ENCODE measurements at regions not wholly inside any gene's neighbourhood (a gene's known extent, or its start where the extent isn't known, plus 50 kb on each side); places are given as distances from the start of the nearest gene placed in this dataset.

GRCh38 chr17:73987395-73987794 lies 216.1 kb upstream of the RPL38 start:
- CTCF ChIA-PET (ENCODE audit: partially characterized antibody) = interaction anchor here (0.6 to 5.8 kb wide), 4 partner anchors 10 to 277 kb away, joined by 3 to 64 read pairs (median 12); no protein-coding TSS in a partner anchor
- Histone ChIP-seq H3K56ac (replicated peaks; ENCODE audit: insufficient read length, low read depth, low read length) (no peak overlapping the region), H3K14ac (ENCODE audit: insufficient read length) (no peak overlapping the region), H3K27ac (ENCODE audit: low read depth, low read length) (no peak overlapping the region), H2BK15ac (ENCODE audit: low read length) (no peak overlapping the region), H4K20me1 (replicated peaks in 1 of 2; ENCODE audit: control insufficient read depth in 1 of 2, insufficient read depth in 2 of 2, low read length in 2 of 2) (no peaks in the 10 kb centered on the region), H4K8ac (ENCODE audit: extremely low read depth, insufficient read depth, low read length) (no peak overlapping the region), H3K9me3 (ENCODE audit: insufficient read depth in 2 of 2, low read depth in 1 of 2, low read length in 1 of 2) (no peaks in the 10 kb centered on the region), H3K4me3 (ENCODE audit: extremely low read depth in 1 of 4, insufficient read depth in 2 of 4, low read depth in 3 of 4, low read length in 4 of 4) (no peak overlapping the region), H4K5ac (ENCODE audit: insufficient read length, low read depth, low read length) (no peak overlapping the region), H2BK12ac (ENCODE audit: low read depth, low read length) (no peak overlapping the region), H2BK120ac (replicated peaks; ENCODE audit: low read depth, low read length) (no peak overlapping the region), H2AK5ac (ENCODE audit: low read depth, low read length) (no peak overlapping the region), H3K79me1 (ENCODE audit: low read depth, low read length) (no peaks in the 10 kb centered on the region; the same call in 1 of the 2 replicates), H4K91ac (replicated peaks; ENCODE audit: insufficient read length, low read length) (no peak overlapping the region), H2AFZ (ENCODE audit: low read length) (no peak overlapping the region), H3K18ac (ENCODE audit: extremely low read depth, low read length) (no peak overlapping the region), H3K4me2 (ENCODE audit: insufficient read depth in 1 of 2, low read depth in 2 of 2, low read length in 2 of 2) (no peak overlapping the region), H3K27me3 (replicated peaks in 1 of 4; ENCODE audit: control insufficient read depth in 3 of 4, extremely low read depth in 1 of 4, insufficient read depth in 3 of 4, low read length in 3 of 4) (0 out of 7 replicates have a peak, but pooled peaks cover 0 to under 1% (median 0%) of the 10 kb centered on the region in 4 experiments), H3K36me3 (ENCODE audit: control insufficient read depth in 2 of 4, insufficient read depth in 4 of 4, low read length in 3 of 4) (no peaks in the 10 kb centered on the region), H3K23me2 (ENCODE audit: low read depth, low read length) (no peaks in the 10 kb centered on the region), H2BK5ac (ENCODE audit: low read depth, low read length) (no peak overlapping the region), H3K4me1 (replicated peaks in 1 of 4; ENCODE audit: control insufficient read depth in 3 of 4, insufficient read depth in 4 of 4, low read length in 3 of 4) (peaks cover 0 to 5% (median 0%) of the 10 kb centered on the region in 4 experiments; a peak in 2 of 7 replicates), H3K23ac (ENCODE audit: insufficient read length) (no peak overlapping the region), H3K4ac (replicated peaks; ENCODE audit: insufficient read length, low read depth, low read length) (no peak overlapping the region), H2BK20ac (ENCODE audit: low read length) (no peak overlapping the region), H3K9ac (replicated peaks in 1 of 4; ENCODE audit: extremely low read depth in 1 of 4, low read depth in 3 of 4, low read length in 3 of 4) (no peak overlapping the region), H3K79me2 (ENCODE audit: control insufficient read depth in 1 of 2, insufficient read depth in 2 of 2, low read length in 2 of 2) (no peaks in the 10 kb centered on the region)
- POLR2A ChIA-PET (ENCODE audit: partially characterized antibody) = no interaction called here
- TF ChIP-seq SUZ12 (IDR thresholded peaks at IDR 0.05; ENCODE audit: low read length) = no peak
- TF ChIP-seq JUN (IDR thresholded peaks at IDR 0.05; ENCODE audit: low read depth, low read length) = no peak
- no peak for TF ChIP-seq RFX5 (IDR thresholded peaks at IDR 0.05; ENCODE audit: borderline replicate concordance, low read depth, low read length)
- no peak for TF ChIP-seq CEBPB (IDR thresholded peaks at IDR 0.05; ENCODE audit: low read depth, low read length)
- TF ChIP-seq CTBP2 (IDR thresholded peaks at IDR 0.05; ENCODE audit: borderline replicate concordance, insufficient read depth, insufficient read length, low read length) = no peak
- TF ChIP-seq SIRT6 (IDR thresholded peaks at IDR 0.05; ENCODE audit: low read length) = no peak
- DNase-seq (ENCODE audit: low read depth in 1 of 2, low spot score in 2 of 2) (no peak), FAIRE-seq (no peak)
- 83% methylated on average over 8 of the region's 9 CpGs; no CpG with 5 or more reads in 1 of the 2 experiments for WGBS, 2 experiments (ENCODE audit: extremely low coverage in 1 of 2, insufficient coverage in 1 of 2, insufficient read length in 1 of 2, insufficient replicate concordance in 2 of 2, low coverage in 1 of 2, low lambda C conversion rate in 2 of 2, missing lambda C conversion rate in 1 of 2)
